Osteoblast (primary cell): ENCODE measurements at regions not wholly inside any gene's neighbourhood (a gene's known extent, or its start where the extent isn't known, plus 50 kb on each side); places are given as distances from the start of the nearest gene placed in this dataset.

Experiments
- DNase-seq: peaks from one replicate; pipeline ENCODE4 v3.0.0; 2011; ENCODE audit warnings: low spot score, mixed read lengths; ENCODE audit not compliant: insufficient read length; ENCODE audit errors: missing footprints
- H2AFZ ChIP-seq: 2 replicates; pipeline ENCODE4 v1.6.0; 2011; ENCODE audit warnings: mild to moderate bottlenecking, low read length
- H3K27ac ChIP-seq: 2 replicates; pipeline ENCODE4 v1.5.1; 2011; ENCODE audit warnings: mild to moderate bottlenecking, low read depth, low read length, moderate library complexity
- H3K27me3 ChIP-seq: 2 replicates; pipeline ENCODE4 v1.6.0; 2012; ENCODE audit warnings: mild to moderate bottlenecking, control low read depth, inconsistent platforms, low read length, moderate library complexity; ENCODE audit not compliant: insufficient read depth
- H3K36me3 ChIP-seq: 2 replicates; pipeline ENCODE4 v1.5.1; 2011; ENCODE audit warnings: mild to moderate bottlenecking, low read length, control low read depth, moderate library complexity; ENCODE audit not compliant: insufficient read depth
- H3K4me1 ChIP-seq: 2 replicates; pipeline ENCODE4 v1.5.1; 2011; ENCODE audit warnings: mild to moderate bottlenecking, low read length, control low read depth, moderate library complexity; ENCODE audit not compliant: insufficient read depth
- H3K4me2 ChIP-seq: 2 replicates; pipeline ENCODE4 v1.6.0; 2011; ENCODE audit warnings: mild to moderate bottlenecking, low read length; ENCODE audit not compliant: insufficient read depth
- H3K4me3 ChIP-seq: fragments of 200-600 bp; sonication (generic); 3 replicates; pipeline ENCODE4 v1.5.1; 2012; ENCODE audit warnings: mild to moderate bottlenecking, low read length, inconsistent platforms; ENCODE audit not compliant: insufficient read depth
- H3K79me2 ChIP-seq: 2 replicates; pipeline ENCODE4 v1.6.0; 2012; ENCODE audit warnings: mild to moderate bottlenecking, low read length, control low read depth, inconsistent platforms; ENCODE audit not compliant: insufficient read depth
- H3K9me3 ChIP-seq: 2 replicates; pipeline ENCODE4 v1.5.1; 2011; ENCODE audit warnings: low read depth, low read length, control low read depth
- H4K20me1 ChIP-seq: 2 replicates; pipeline ENCODE4 v1.6.0; 2012; ENCODE audit warnings: mild to moderate bottlenecking, low read length, control low read depth; ENCODE audit not compliant: insufficient read depth
- CTCF ChIP-seq: IDR thresholded peaks from 2 replicates; pipeline ENCODE4 v1.5.1; 2011; ENCODE audit warnings: mild to moderate bottlenecking, low read depth, low read length, moderate library complexity; ENCODE audit errors: extremely low read depth

GRCh38 chr18:77590943-77591515 is 341.4 kb downstream of the GALR1 start:
- Histone ChIP-seq H3K27ac (no peak overlapping the region), H3K4me2 (no peak overlapping the region)
- DNase-seq, result no peak

GRCh38 chr18:77597726-77598125 is 348.1 kb downstream of the GALR1 start:
- H3K36me3 ChIP-seq, result no peaks in the 10 kb centered on the region
- no peak overlapping the region for H3K4me3 ChIP-seq
- no peak overlapping the region for H3K27ac ChIP-seq
- TF ChIP-seq CTCF, result no peak
- H3K27me3 ChIP-seq, result no peaks in the 10 kb centered on the region
- H3K79me2 ChIP-seq, result no peaks in the 10 kb centered on the region
- no peak for DNase-seq
- no peaks in the 10 kb centered on the region for H3K4me1 ChIP-seq
- H2AFZ ChIP-seq, result no peak overlapping the region
- H4K20me1 ChIP-seq, result no peaks in the 10 kb centered on the region
- no peak overlapping the region for H3K4me2 ChIP-seq
- peaks cover 3% of the 10 kb centered on the region for H3K9me3 ChIP-seq

More at GRCh38 chr18:77590943-77591515, 341.4 kb downstream of the GALR1 start:
- H3K4me3 ChIP-seq, result no peak overlapping the region
- H2AFZ ChIP-seq, result no peak overlapping the region
- no peaks in the 10 kb centered on the region for H4K20me1 ChIP-seq
- H3K4me1 ChIP-seq, result no peaks in the 10 kb centered on the region
- no peaks in the 10 kb centered on the region for H3K36me3 ChIP-seq
- peaks cover 3% of the 10 kb centered on the region for H3K9me3 ChIP-seq
- no peak for TF ChIP-seq CTCF
- no peaks in the 10 kb centered on the region for H3K79me2 ChIP-seq
- H3K27me3 ChIP-seq, result no peaks in the 10 kb centered on the region

GRCh38 chr18:77600674-77601073 is 351.0 kb downstream of the GALR1 start:
- no peak overlapping the region for H3K4me2 ChIP-seq
- no peak overlapping the region for H2AFZ ChIP-seq
- no peaks in the 10 kb centered on the region for H3K36me3 ChIP-seq
- no peak for DNase-seq
- H3K4me1 ChIP-seq, result no peaks in the 10 kb centered on the region
- no peaks in the 10 kb centered on the region for H4K20me1 ChIP-seq
- H3K4me3 ChIP-seq, result no peak overlapping the region
- H3K9me3 ChIP-seq, result peaks cover under 1% of the 10 kb centered on the region
- H3K79me2 ChIP-seq, result no peaks in the 10 kb centered on the region
- no peak for TF ChIP-seq CTCF
- no peaks in the 10 kb centered on the region for H3K27me3 ChIP-seq
- no peak overlapping the region for H3K27ac ChIP-seq

- Histone ChIP-seq H3K27me3 (no peaks in the 10 kb centered on the region), H3K79me2 (no peaks in the 10 kb centered on the region), H2AFZ (no peak overlapping the region), H4K20me1 (no peaks in the 10 kb centered on the region), H3K27ac (no peak overlapping the region), H3K4me1 (no peaks in the 10 kb centered on the region), H3K4me3 (no peak overlapping the region), H3K4me2 (no peak overlapping the region), H3K36me3 (no peaks in the 10 kb centered on the region), H3K9me3 (no peaks in the 10 kb centered on the region)
- TF ChIP-seq CTCF, result no peak
- no peak for DNase-seq
These were observed 351.9 kb downstream of the GALR1 start for GRCh38 chr18:77601567-77601966.
